GM04504 (cell line): ENCODE measurements at regions not wholly inside any gene's neighbourhood (a gene's known extent, or its start where the extent isn't known, plus 50 kb on each side); places are given as distances from the start of the nearest gene placed in this dataset.

Experiments used
- DNase-seq: peaks from one replicate; pipeline ENCODE4 v3.0.0-alpha.2; 2012; ENCODE audit warnings: low read depth

GRCh38 chr18:69330385-69331005, 70.2 kb upstream of the DOK6 start:
- DNase-seq: no peak

GRCh38 chr18:69349912-69350597, 50.6 kb upstream of the DOK6 start:
- DNase-seq: no peak
